Bronchial epithelial cell (primary cell): ENCODE measurements at regions not wholly inside any gene's neighbourhood (a gene's known extent, or its start where the extent isn't known, plus 50 kb on each side); places are given as distances from the start of the nearest gene placed in this dataset.

ENCODE experiments used
- DNase-seq: peaks from one replicate; pipeline ENCODE4 v3.0.0-alpha.2; 2010; ENCODE audit warnings: low read depth
- FAIRE-seq: peaks from 2 replicates; lab custom pipeline; 2011; peaks lifted over from hg19 to GRCh38; lab: Jason Lieb, UNC
- H3K27me3 ChIP-seq: 2 replicates; pipeline ENCODE4 v1.5.1; 2011; ENCODE audit warnings: low read length; ENCODE audit not compliant: control insufficient read depth, insufficient read depth
- H3K36me3 ChIP-seq: 2 replicates; pipeline ENCODE4 v1.5.1; 2011; ENCODE audit warnings: low read length; ENCODE audit not compliant: control insufficient read depth, insufficient read depth
- H3K4me3 ChIP-seq: 2 replicates; pipeline ENCODE4 v1.5.1; 2011; ENCODE audit warnings: mild to moderate bottlenecking, low read depth, low read length, control low read depth
- CTCF ChIP-seq: IDR thresholded peaks from 2 replicates; pipeline ENCODE4 v1.5.1; 2011; ENCODE audit warnings: mild to moderate bottlenecking, moderate library complexity, low read length, control low read depth, inconsistent platforms; ENCODE audit not compliant: insufficient read depth, severe bottlenecking

- no peak for TF ChIP-seq CTCF
- no peak for DNase-seq
- Histone ChIP-seq H3K4me3 (no peak overlapping the region), H3K36me3 (no peaks in the 10 kb centered on the region), H3K27me3 (no peaks in the 10 kb centered on the region)
- FAIRE-seq: no peak
Measured at GRCh38 chr4:188892837-188893236, 753.6 kb downstream of the TRIML1 start.

- DNase-seq (no peak), FAIRE-seq (no peak)
- no peaks in the 10 kb centered on the region for H3K36me3 ChIP-seq
- H3K4me3 ChIP-seq: no peak overlapping the region
- no peaks in the 10 kb centered on the region for H3K27me3 ChIP-seq
- TF ChIP-seq CTCF: no peak
Measured at GRCh38 chr4:188903986-188904385, 764.7 kb downstream of the TRIML1 start.

- DNase-seq (no peak), FAIRE-seq (no peak)
- Histone ChIP-seq H3K27me3 (no peaks in the 10 kb centered on the region), H3K4me3 (no peak overlapping the region), H3K36me3 (no peaks in the 10 kb centered on the region)
- no peak for TF ChIP-seq CTCF
Measured at GRCh38 chr4:188904617-188905016, 765.4 kb downstream of the TRIML1 start.

GRCh38 chr4:188905248-188905647 is 766.0 kb downstream of the TRIML1 start:
- no peak for TF ChIP-seq CTCF
- H3K4me3 ChIP-seq: no peak overlapping the region

GRCh38 chr4:188911199-188911598 is 772.0 kb downstream of the TRIML1 start:
- Histone ChIP-seq H3K36me3 (no peaks in the 10 kb centered on the region), H3K4me3 (no peak overlapping the region), H3K27me3 (no peaks in the 10 kb centered on the region)
- FAIRE-seq (no peak), DNase-seq (no peak)
- TF ChIP-seq CTCF: no peak

More at GRCh38 chr4:188905248-188905647, 766.0 kb downstream of the TRIML1 start:
- H3K27me3 ChIP-seq: no peaks in the 10 kb centered on the region
- DNase-seq: no peak
- FAIRE-seq: no peak
- no peaks in the 10 kb centered on the region for H3K36me3 ChIP-seq

GRCh38 chr4:188911707-188912106 is 772.5 kb downstream of the TRIML1 start:
- H3K36me3 ChIP-seq: no peaks in the 10 kb centered on the region
- DNase-seq: no peak
- no peak for TF ChIP-seq CTCF
- FAIRE-seq: no peak
- H3K27me3 ChIP-seq: no peaks in the 10 kb centered on the region
- no peak overlapping the region for H3K4me3 ChIP-seq
